Astrocyte (in vitro differentiated cells and primary cell): ENCODE measurements at regions not wholly inside any gene's neighbourhood (a gene's known extent, or its start where the extent isn't known, plus 50 kb on each side); places are given as distances from the start of the nearest gene placed in this dataset.

Experiments used
- EZH2 ChIP-seq: IDR thresholded peaks from 2 replicates; pipeline ENCODE4 v1.6.1; 2012; ENCODE audit warnings: mild to moderate bottlenecking, low read length, inconsistent platforms; ENCODE audit not compliant: insufficient read depth
- TF ChIP-seq, protein P1 (sequence below): IDR thresholded peaks from 2 replicates; pipeline ENCODE4 v1.5.1; 2011; ENCODE audit warnings: low read depth, mild to moderate bottlenecking, inconsistent platforms, low read length, moderate library complexity; ENCODE audit not compliant: insufficient read depth

GRCh38 chr11:95584180-95584579, 205.4 kb downstream of the FAM76B start:
- TF ChIP-seq, protein P1, sequence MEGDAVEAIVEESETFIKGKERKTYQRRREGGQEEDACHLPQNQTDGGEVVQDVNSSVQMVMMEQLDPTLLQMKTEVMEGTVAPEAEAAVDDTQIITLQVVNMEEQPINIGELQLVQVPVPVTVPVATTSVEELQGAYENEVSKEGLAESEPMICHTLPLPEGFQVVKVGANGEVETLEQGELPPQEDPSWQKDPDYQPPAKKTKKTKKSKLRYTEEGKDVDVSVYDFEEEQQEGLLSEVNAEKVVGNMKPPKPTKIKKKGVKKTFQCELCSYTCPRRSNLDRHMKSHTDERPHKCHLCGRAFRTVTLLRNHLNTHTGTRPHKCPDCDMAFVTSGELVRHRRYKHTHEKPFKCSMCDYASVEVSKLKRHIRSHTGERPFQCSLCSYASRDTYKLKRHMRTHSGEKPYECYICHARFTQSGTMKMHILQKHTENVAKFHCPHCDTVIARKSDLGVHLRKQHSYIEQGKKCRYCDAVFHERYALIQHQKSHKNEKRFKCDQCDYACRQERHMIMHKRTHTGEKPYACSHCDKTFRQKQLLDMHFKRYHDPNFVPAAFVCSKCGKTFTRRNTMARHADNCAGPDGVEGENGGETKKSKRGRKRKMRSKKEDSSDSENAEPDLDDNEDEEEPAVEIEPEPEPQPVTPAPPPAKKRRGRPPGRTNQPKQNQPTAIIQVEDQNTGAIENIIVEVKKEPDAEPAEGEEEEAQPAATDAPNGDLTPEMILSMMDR, result no peak
- TF ChIP-seq EZH2, result no peak
